Suprapubic skin (tissue), 4 donors: ENCODE measurements at regions not wholly inside any gene's neighbourhood (a gene's known extent, or its start where the extent isn't known, plus 50 kb on each side); places are given as distances from the start of the nearest gene placed in this dataset.

Experiments used
- DNase-seq, 2 donors: peaks; one replicate each; pipeline ENCODE4 v3.0.0-alpha.2; 2019; ENCODE audit warnings: low spot score in 2 of 2
- H3K27ac ChIP-seq: fragments of 200-600 bp; sonication (generic); one replicate; pipeline ENCODE4 v1.5.1; 2019
- H3K27me3 ChIP-seq: fragments of 200-600 bp; sonication (generic); one replicate; pipeline ENCODE4 v1.5.1; 2019
- H3K36me3 ChIP-seq: fragments of 200-600 bp; sonication (generic); one replicate; pipeline ENCODE4 v1.5.1; 2019
- H3K4me1 ChIP-seq: fragments of 200-600 bp; sonication (generic); one replicate; pipeline ENCODE4 v1.5.1; 2019
- H3K4me3 ChIP-seq: fragments of 200-600 bp; sonication (generic); one replicate; pipeline ENCODE4 v1.5.1; 2019; ENCODE audit warnings: mild to moderate bottlenecking
- H3K9me3 ChIP-seq: fragments of 200-600 bp; sonication (generic); one replicate; pipeline ENCODE4 v1.5.1; 2019
- EP300 ChIP-seq: sonication (generic); formaldehyde crosslinking; IDR thresholded peaks from one replicate; pipeline ENCODE4 v1.6.1; 2017; ENCODE audit warnings: antibody characterized with exemption
- POLR2A ChIP-seq, 2 donors: fragments of 450-650 bp; IDR thresholded peaks; one replicate each; pipeline ENCODE4 v1.6.1; 2017; ENCODE audit warnings: antibody characterized with exemption in 2 of 2, mild to moderate bottlenecking in 2 of 2, moderate library complexity in 2 of 2
- POLR2AphosphoS5 ChIP-seq, 3 donors: sonication (generic); formaldehyde crosslinking; IDR thresholded peaks; one replicate each; pipeline ENCODE4 v1.6.1; 2017; ENCODE audit warnings: antibody characterized with exemption in 3 of 3
- WGBS: methylation state at CpG from one replicate; pipeline ENCODE4 v1.1.5; 2018; 5-methylcytosine and 5-hydroxymethylcytosine counted together
- TF ChIP-seq, protein P1 (sequence below), 2 donors: fragments of 200-600 bp in 1 of 2; fragments of 450-650 bp in 1 of 2; sonication (generic) in 1 of 2; IDR thresholded peaks; one replicate each; pipeline ENCODE4 v1.5.1; 2016 to 2019; ENCODE audit warnings: antibody characterized with exemption in 2 of 2, mild to moderate bottlenecking in 1 of 2, moderate library complexity in 1 of 2

DNA sequence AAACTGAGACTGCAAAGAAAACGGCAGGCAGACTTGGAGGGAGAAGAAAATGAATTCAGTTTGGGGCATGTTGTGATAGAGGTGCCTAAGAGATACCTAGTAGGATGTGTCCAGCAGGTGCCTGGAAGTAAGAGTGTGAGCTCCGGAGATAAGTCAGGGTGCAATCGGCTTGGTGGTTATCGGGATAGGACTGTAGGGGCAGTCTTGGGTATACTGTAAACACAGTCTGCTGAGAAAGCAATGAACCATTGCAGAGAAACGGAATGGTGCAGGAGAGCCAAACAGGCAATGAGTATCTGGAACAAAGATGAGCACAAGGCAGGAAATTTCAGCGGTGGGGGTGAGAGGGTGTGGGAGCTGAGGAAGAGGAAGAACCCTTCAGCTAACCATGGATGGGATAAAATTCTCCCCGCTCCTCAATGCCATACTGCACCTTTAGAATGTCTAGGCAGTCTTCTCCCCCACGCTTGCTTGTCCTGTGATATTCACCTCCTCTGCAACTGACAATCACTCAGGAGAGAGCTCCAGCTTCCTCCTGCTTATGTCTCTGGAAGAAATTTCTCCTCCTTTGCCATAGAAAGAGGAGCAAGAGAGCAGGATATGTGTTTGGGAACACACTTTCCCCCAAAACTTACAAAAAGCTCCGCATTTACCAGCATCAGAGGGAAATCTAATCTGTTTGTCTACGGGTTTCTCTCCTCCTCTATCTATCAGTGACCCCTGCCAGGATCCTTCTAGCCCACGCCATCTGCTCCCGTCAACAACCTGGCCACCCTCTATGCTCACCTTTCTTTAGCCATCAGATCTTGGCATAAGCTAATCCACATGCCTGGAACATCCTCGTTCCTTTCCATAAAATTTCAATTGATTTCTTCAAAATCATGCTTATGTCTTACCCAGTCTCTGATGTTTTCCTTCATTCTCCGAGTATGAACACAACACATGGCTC, 381.7 kb upstream of the JARID2 start:
- H3K4me1 ChIP-seq = no peaks in the 10 kb centered on the region
- no peaks in the 10 kb centered on the region for H3K9me3 ChIP-seq
- H3K4me3 ChIP-seq = no peak overlapping the region
- WGBS = 76% methylated on average over 14 of the region's 14 CpGs
- TF ChIP-seq, protein P1, sequence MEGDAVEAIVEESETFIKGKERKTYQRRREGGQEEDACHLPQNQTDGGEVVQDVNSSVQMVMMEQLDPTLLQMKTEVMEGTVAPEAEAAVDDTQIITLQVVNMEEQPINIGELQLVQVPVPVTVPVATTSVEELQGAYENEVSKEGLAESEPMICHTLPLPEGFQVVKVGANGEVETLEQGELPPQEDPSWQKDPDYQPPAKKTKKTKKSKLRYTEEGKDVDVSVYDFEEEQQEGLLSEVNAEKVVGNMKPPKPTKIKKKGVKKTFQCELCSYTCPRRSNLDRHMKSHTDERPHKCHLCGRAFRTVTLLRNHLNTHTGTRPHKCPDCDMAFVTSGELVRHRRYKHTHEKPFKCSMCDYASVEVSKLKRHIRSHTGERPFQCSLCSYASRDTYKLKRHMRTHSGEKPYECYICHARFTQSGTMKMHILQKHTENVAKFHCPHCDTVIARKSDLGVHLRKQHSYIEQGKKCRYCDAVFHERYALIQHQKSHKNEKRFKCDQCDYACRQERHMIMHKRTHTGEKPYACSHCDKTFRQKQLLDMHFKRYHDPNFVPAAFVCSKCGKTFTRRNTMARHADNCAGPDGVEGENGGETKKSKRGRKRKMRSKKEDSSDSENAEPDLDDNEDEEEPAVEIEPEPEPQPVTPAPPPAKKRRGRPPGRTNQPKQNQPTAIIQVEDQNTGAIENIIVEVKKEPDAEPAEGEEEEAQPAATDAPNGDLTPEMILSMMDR (IDR thresholded peaks at IDR 0.05) = no peak
- TF ChIP-seq POLR2AphosphoS5 (IDR thresholded peaks at IDR 0.05) (no peak), EP300 (no peak), POLR2A (IDR thresholded peaks at IDR 0.05) (no peak)
- H3K36me3 ChIP-seq = no peaks in the 10 kb centered on the region
- no peaks in the 10 kb centered on the region for H3K27me3 ChIP-seq
- DNase-seq = no peak
- H3K27ac ChIP-seq = no peak overlapping the region

DNA sequence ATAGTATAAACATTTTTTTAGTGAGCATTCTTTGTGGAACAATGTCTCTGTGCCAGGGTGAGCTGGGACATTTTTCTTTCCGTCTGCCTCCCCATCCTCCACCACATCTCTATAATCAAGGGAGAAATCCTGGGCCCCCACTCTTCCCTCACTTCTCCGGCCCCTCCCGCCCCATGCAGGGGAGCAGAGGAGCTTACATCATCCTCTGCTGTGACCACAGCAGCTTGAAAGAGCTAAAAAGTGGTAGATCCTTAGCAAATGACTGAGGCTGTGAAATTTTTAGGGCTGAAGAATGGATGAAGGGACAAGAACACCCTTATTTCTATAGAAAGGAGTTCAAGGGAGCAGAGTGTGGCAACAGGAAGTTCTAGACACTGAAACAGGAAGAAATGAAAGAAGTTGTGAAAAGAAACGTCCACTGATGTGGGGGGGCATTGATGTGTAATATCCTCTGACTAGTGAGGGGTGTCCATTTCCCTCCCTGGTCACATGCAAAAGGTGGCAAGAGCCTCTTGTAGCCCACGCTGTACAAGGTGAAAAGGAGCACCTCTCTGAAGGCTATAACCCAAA, 380.3 kb upstream of the JARID2 start:
- WGBS = 80% methylated on average over 5 of the region's 5 CpGs
- Histone ChIP-seq H3K9me3 (no peaks in the 10 kb centered on the region), H3K36me3 (no peaks in the 10 kb centered on the region), H3K4me3 (no peak overlapping the region), H3K4me1 (no peaks in the 10 kb centered on the region), H3K27me3 (no peaks in the 10 kb centered on the region), H3K27ac (no peak overlapping the region)
- no peak for DNase-seq
- TF ChIP-seq, protein P1 (IDR thresholded peaks at IDR 0.05) = no peak
- TF ChIP-seq POLR2A (IDR thresholded peaks at IDR 0.05) = no peak
- TF ChIP-seq EP300 = no peak
- no peak for TF ChIP-seq POLR2AphosphoS5 (IDR thresholded peaks at IDR 0.05)

DNA sequence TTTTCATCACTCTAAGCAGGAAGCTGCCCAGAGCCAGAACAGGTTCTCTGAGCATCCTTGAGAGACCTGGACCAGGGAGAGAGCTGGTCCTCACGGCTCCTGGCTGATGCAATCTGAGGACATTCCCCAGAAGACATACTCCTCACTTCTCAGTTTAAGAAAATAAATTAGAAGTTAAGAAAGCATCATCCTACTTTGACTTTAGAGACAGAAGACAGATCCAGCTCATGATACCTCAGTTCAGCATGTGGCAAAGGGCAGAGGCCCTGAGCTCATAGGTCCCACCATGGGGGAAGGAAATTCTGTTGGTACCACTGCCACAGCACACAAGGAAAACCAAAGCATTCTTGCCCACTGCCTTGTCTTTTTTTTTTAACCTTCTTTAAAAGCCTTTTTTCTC, 378.1 kb upstream of the JARID2 start:
- no peaks in the 10 kb centered on the region for H3K27me3 ChIP-seq
- H3K4me1 ChIP-seq = no peaks in the 10 kb centered on the region
- no peaks in the 10 kb centered on the region for H3K9me3 ChIP-seq
- H3K36me3 ChIP-seq = no peaks in the 10 kb centered on the region
- no peak for DNase-seq
- H3K4me3 ChIP-seq = no peak overlapping the region
- no peak for TF ChIP-seq POLR2A (IDR thresholded peaks at IDR 0.05)
- 100% methylated on average over 1 of the region's 1 CpG for WGBS
- no peak overlapping the region for H3K27ac ChIP-seq

DNA sequence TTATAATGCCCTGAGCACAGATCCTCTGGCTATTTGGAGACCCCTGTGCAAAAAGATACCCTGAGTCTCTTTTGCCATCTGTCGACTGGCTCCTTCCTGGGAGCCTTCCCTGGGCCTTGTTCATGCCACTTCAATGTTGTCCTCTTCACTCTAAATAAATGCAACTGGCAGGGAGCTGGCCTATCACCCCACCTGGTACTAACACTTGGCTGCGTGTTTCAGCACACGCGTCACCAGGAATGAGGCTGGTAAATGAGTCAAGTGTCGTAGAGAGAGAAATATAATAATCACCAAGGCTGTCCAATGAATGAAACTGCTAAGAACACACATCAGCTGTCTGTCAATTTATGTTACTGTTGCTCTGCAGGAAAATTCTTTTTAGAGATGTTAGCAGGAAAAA, 374.6 kb upstream of the JARID2 start:
- H3K27me3 ChIP-seq = no peaks in the 10 kb centered on the region
- no peaks in the 10 kb centered on the region for H3K9me3 ChIP-seq
- no peaks in the 10 kb centered on the region for H3K4me1 ChIP-seq
- no peak overlapping the region for H3K4me3 ChIP-seq
- 99% methylated on average over 5 of the region's 5 CpGs for WGBS
- DNase-seq = no peak
- TF ChIP-seq POLR2AphosphoS5 (IDR thresholded peaks at IDR 0.05) (no peak), POLR2A (IDR thresholded peaks at IDR 0.05) (no peak), EP300 (no peak)
- TF ChIP-seq, protein P1 (IDR thresholded peaks at IDR 0.05) = no peak
- H3K27ac ChIP-seq = no peak overlapping the region
- H3K36me3 ChIP-seq = no peaks in the 10 kb centered on the region

DNA sequence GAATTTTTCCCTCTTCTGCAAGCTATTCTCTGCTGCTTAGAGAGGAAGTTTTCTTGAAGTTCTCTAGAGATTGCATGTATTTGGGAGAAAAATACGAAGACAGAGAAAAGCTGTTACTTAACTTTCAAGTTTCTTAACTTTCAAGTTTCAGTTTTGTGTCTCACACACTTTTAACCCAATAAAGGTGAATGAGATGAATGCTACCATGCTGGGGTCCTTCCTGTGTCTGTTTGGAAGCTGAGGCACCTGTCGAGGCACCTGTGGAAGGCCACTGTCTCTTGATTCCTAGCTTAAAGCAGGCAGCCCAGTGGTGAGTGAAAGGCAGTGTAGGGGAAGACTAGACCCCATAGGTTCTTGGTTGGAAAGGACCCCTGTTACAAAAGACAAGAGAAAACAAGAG, 372.8 kb upstream of the JARID2 start:
- no peak overlapping the region for H3K27ac ChIP-seq
- TF ChIP-seq POLR2A (IDR thresholded peaks at IDR 0.05) = no peak
- no peak for TF ChIP-seq POLR2AphosphoS5 (IDR thresholded peaks at IDR 0.05)
- no peak for TF ChIP-seq EP300
- H3K27me3 ChIP-seq = no peaks in the 10 kb centered on the region

DNA sequence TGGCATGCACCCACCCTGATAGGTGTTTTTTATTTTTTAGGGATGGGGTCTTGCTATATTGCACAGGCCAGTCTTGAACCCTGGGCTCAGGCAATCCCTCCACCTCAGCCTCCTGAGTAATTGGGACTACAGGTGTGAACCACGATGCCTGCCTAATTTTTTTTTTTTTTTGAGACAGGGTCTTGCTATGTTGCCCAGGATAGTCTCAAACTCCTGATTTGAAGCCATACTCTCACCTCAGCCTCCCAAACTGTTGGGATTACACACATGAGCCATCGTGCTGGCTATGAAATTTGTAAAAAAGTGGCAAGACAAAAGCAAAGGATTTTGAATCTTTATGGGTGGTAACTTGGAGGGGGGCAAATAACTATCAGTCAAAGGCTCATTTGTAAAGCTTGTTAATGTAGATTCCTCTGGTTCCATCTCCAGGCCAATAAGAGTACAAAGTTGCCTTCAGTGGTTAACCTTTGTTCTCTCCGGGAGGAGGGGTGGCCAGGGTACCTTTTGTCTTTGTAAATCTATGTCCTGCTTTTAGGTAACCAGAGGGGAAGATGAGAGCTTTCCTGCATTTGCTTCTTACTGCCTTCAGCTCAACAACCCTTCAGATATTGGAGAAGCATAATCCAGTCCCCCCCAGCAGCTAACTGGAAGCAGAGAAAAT, 372.0 kb upstream of the JARID2 start:
- 86% methylated on average over 3 of the region's 3 CpGs for WGBS
- no peak overlapping the region for H3K27ac ChIP-seq
- H3K4me1 ChIP-seq = peaks cover 5% of the 10 kb centered on the region
- H3K27me3 ChIP-seq = no peaks in the 10 kb centered on the region
- H3K9me3 ChIP-seq = no peaks in the 10 kb centered on the region
- H3K36me3 ChIP-seq = no peaks in the 10 kb centered on the region
- no peak overlapping the region for H3K4me3 ChIP-seq
- no peak for TF ChIP-seq EP300
- no peak for TF ChIP-seq POLR2AphosphoS5 (IDR thresholded peaks at IDR 0.05)
- TF ChIP-seq, protein P1 (IDR thresholded peaks at IDR 0.05) = no peak
- no peak for TF ChIP-seq POLR2A (IDR thresholded peaks at IDR 0.05)
- DNase-seq = no peak

More for the DNA sequence above, 372.8 kb upstream of the JARID2 start:
- no peak for DNase-seq
- Histone ChIP-seq H3K9me3 (no peaks in the 10 kb centered on the region), H3K4me1 (peaks cover 5% of the 10 kb centered on the region), H3K36me3 (no peaks in the 10 kb centered on the region), H3K4me3 (no peak overlapping the region)
- 83% methylated on average over 2 of the region's 2 CpGs for WGBS
